ENCODE measurements at regions not wholly inside any gene's neighbourhood (a gene's known extent, or its start where the extent isn't known, plus 50 kb on each side); places are given as distances from the start of the nearest gene placed in this dataset.

DNA sequence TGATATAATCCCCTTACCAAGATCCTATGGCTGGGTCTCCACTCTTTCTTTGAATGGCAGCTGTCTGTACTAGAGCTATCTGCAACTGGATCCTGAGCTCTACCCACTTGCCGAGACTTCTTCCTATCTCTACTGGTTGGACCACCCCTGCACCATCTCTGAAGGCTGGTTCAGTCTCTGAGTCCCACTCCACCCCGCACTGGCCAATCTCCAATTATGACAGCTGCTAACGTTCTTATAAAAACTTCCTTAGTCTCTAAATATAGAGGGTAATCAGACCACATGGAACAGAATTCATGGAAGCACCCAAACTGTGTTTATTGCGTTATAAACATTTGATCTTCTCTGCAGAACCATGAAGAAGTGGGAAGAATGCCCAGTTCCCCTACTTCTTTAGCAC, 186.6 kb upstream of the EEA1 start:
- Histone ChIP-seq H4K20me1 (replicated peaks in 1 of 2; ENCODE audit: control insufficient read depth in 1 of 2, insufficient read depth in 2 of 2, low read length in 2 of 2) (no peaks in the 10 kb centered on the region), H3K36me3 (ENCODE audit: control insufficient read depth in 2 of 4, insufficient read depth in 4 of 4, low read length in 3 of 4) (no peaks in the 10 kb centered on the region), H2BK12ac (ENCODE audit: low read depth, low read length) (no peak overlapping the region), H3K23me2 (ENCODE audit: low read depth, low read length) (no peaks in the 10 kb centered on the region), H3K14ac (ENCODE audit: insufficient read length) (no peak overlapping the region), H2BK20ac (ENCODE audit: low read length) (no peak overlapping the region), H2BK120ac (replicated peaks; ENCODE audit: low read depth, low read length) (no peak overlapping the region), H3K4me3 (ENCODE audit: extremely low read depth in 1 of 4, insufficient read depth in 2 of 4, low read depth in 3 of 4, low read length in 4 of 4) (no peak overlapping the region), H3K18ac (ENCODE audit: extremely low read depth, low read length) (no peak overlapping the region), H4K5ac (ENCODE audit: insufficient read length, low read depth, low read length) (no peak overlapping the region), H3K27me3 (replicated peaks in 1 of 4; ENCODE audit: control insufficient read depth in 3 of 4, extremely low read depth in 1 of 4, insufficient read depth in 3 of 4, low read length in 3 of 4) (no peaks in the 10 kb centered on the region), H3K9me3 (ENCODE audit: insufficient read depth in 2 of 2, low read depth in 1 of 2, low read length in 1 of 2) (no peaks in the 10 kb centered on the region), H4K8ac (ENCODE audit: extremely low read depth, insufficient read depth, low read length) (no peak overlapping the region; the same call in 1 of the 2 replicates), H3K79me1 (ENCODE audit: low read depth, low read length) (no peaks in the 10 kb centered on the region), H4K91ac (replicated peaks; ENCODE audit: insufficient read length, low read length) (no peak overlapping the region), H3K27ac (ENCODE audit: low read depth, low read length) (no peak overlapping the region), H2AFZ (ENCODE audit: low read length) (no peak overlapping the region), H3K79me2 (ENCODE audit: control insufficient read depth in 1 of 2, insufficient read depth in 2 of 2, low read length in 2 of 2) (no peaks in the 10 kb centered on the region), H3K4me1 (replicated peaks in 1 of 4; ENCODE audit: control insufficient read depth in 3 of 4, insufficient read depth in 4 of 4, low read length in 3 of 4) (no peaks in the 10 kb centered on the region), H3K9ac (replicated peaks in 1 of 4; ENCODE audit: extremely low read depth in 1 of 4, low read depth in 3 of 4, low read length in 3 of 4) (no peak overlapping the region), H2BK5ac (ENCODE audit: low read depth, low read length) (no peak overlapping the region), H3K4me2 (ENCODE audit: insufficient read depth in 1 of 2, low read depth in 2 of 2, low read length in 2 of 2) (no peak overlapping the region), H2AK5ac (ENCODE audit: low read depth, low read length) (no peak overlapping the region), H3K4ac (replicated peaks; ENCODE audit: insufficient read length, low read depth, low read length) (no peak overlapping the region), H3K56ac (replicated peaks; ENCODE audit: insufficient read length, low read depth, low read length) (no peak overlapping the region), H2BK15ac (ENCODE audit: low read length) (no peak overlapping the region), H3K23ac (ENCODE audit: insufficient read length) (no peak overlapping the region)
- TF ChIP-seq SAP30 (IDR thresholded peaks at IDR 0.05; ENCODE audit: insufficient read depth, insufficient replicate concordance, low read length): no peak
- TF ChIP-seq, protein P1, sequence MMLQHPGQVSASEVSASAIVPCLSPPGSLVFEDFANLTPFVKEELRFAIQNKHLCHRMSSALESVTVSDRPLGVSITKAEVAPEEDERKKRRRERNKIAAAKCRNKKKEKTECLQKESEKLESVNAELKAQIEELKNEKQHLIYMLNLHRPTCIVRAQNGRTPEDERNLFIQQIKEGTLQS (IDR thresholded peaks at IDR 0.05; ENCODE audit: insufficient read depth, low read depth, low read length): no peak
- no peak for TF ChIP-seq SUZ12 (IDR thresholded peaks at IDR 0.05; ENCODE audit: low read length)
- no peak for TF ChIP-seq POLR2A (IDR thresholded peaks at IDR 0.05; ENCODE audit: control extremely low read depth in 1 of 2, low read depth in 2 of 2, low read length in 2 of 2)
- TF ChIP-seq YY1 (IDR thresholded peaks at IDR 0.05; ENCODE audit: low read depth, low read length): no peak
- no peak for TF ChIP-seq TEAD4 (IDR thresholded peaks at IDR 0.05; ENCODE audit: low read depth, low read length)
- WGBS, 2 experiments (ENCODE audit: extremely low coverage in 1 of 2, insufficient coverage in 1 of 2, insufficient read length in 1 of 2, insufficient replicate concordance in 2 of 2, low coverage in 1 of 2, low lambda C conversion rate in 2 of 2, missing lambda C conversion rate in 1 of 2): 91% methylated on average over 4 of the region's 4 CpGs; no CpG with 5 or more reads in 1 of the 2 experiments
- POLR2A ChIA-PET (ENCODE audit: partially characterized antibody): no interaction called here
- no peak for DNase-seq (ENCODE audit: low read depth in 1 of 2, low spot score in 2 of 2)
- FAIRE-seq: no peak
- CTCF ChIA-PET (ENCODE audit: partially characterized antibody): interaction anchor here (0.6 to 1.9 kb wide), 5 partner anchors 13 to 127 kb away, joined by 3 to 5 read pairs (median 4); no protein-coding TSS in a partner anchor

Measured in H1 (cell line).